ENCODE measurements at regions not wholly inside any gene's neighbourhood (a gene's known extent, or its start where the extent isn't known, plus 50 kb on each side); places are given as distances from the start of the nearest gene placed in this dataset.

GRCh38 chr3:31013090-31013489 is 118.6 kb upstream of the GADL1 start:
- TF ChIP-seq CTCF (IDR thresholded peaks at IDR 0.05) (no peak), POLR2AphosphoS5 (IDR thresholded peaks at IDR 0.05; ENCODE audit: insufficient read depth in 1 of 2, low read depth in 1 of 2) (no peak), POLR2A (IDR thresholded peaks at IDR 0.05) (no peak)

Measured in vagina (tissue), 2 donors.